ENCODE measurements at regions not wholly inside any gene's neighbourhood (a gene's known extent, or its start where the extent isn't known, plus 50 kb on each side); places are given as distances from the start of the nearest gene placed in this dataset.
A peak's percentile ranks its signal among the peaks of the same experiment; 100 is the strongest.

DNA sequence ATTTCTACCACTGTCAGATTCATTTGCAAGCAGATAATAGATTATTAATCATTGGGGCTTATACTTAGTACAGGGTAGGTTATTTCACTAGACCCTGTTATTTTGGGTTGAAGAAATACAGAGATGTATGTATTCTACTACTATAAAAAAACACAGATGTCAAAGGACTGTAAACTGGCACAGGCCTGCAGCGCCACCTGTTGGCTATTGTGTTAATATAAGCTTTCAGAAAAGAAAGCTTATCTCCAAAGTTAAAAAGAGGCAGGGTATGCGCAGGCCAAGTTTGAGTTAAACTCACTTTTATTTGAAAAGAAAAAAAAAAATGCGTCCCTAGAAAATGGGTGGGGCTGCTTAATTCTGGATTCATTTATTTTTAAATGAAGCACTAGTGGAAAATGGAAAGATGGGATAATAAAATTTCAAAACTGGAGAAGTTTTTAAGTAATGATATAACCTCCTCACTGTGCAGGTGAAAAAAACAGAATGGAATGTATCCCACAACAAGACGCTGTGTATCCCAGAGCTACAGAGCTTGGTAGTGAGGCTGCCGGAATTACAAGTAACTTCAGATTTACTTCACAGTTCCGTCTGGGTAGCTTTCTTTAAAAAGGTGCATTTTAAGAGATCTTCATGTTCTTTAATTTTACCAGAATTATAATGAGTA, 407.2 kb upstream of the TGFBR2 start:
- no peaks in the 10 kb centered on the region for H3K9me2 ChIP-seq (replicated peaks; ENCODE audit: control insufficient read depth, low read length)
- peaks cover 4% of the 10 kb centered on the region; the same call in 1 of the 2 replicates for H3K4me1 ChIP-seq (ENCODE audit: control insufficient read depth, low read length)
- H4K20me1 ChIP-seq (ENCODE audit: control insufficient read depth, insufficient read depth, low read depth, low read length), result no peaks in the 10 kb centered on the region
- no peak overlapping the region for H3K27ac ChIP-seq (ENCODE audit: low read depth, low read length)
- no peaks in the 10 kb centered on the region for H3K79me2 ChIP-seq (ENCODE audit: control insufficient read depth, low read length)
- no peaks in the 10 kb centered on the region for H3K36me3 ChIP-seq (ENCODE audit: control insufficient read depth, low read length)
- TF ChIP-seq EZH2phosphoT487 (IDR thresholded peaks at IDR 0.05; ENCODE audit: borderline replicate concordance, low read length), result no peak
- TF ChIP-seq, protein P1, sequence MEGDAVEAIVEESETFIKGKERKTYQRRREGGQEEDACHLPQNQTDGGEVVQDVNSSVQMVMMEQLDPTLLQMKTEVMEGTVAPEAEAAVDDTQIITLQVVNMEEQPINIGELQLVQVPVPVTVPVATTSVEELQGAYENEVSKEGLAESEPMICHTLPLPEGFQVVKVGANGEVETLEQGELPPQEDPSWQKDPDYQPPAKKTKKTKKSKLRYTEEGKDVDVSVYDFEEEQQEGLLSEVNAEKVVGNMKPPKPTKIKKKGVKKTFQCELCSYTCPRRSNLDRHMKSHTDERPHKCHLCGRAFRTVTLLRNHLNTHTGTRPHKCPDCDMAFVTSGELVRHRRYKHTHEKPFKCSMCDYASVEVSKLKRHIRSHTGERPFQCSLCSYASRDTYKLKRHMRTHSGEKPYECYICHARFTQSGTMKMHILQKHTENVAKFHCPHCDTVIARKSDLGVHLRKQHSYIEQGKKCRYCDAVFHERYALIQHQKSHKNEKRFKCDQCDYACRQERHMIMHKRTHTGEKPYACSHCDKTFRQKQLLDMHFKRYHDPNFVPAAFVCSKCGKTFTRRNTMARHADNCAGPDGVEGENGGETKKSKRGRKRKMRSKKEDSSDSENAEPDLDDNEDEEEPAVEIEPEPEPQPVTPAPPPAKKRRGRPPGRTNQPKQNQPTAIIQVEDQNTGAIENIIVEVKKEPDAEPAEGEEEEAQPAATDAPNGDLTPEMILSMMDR (IDR thresholded peaks at IDR 0.05; ENCODE audit: low read depth, low read length, poor library complexity, severe bottlenecking), result peak; percentile 84
- peaks cover 3% of the 10 kb centered on the region; the same call in 1 of the 2 replicates for H3K27me3 ChIP-seq (ENCODE audit: control insufficient read depth, low read length)
- no peak overlapping the region for H3K4me3 ChIP-seq (ENCODE audit: low read length)
- H3K4me2 ChIP-seq (ENCODE audit: low read length), result no peak overlapping the region
- H3K9me3 ChIP-seq (ENCODE audit: control insufficient read depth, insufficient read depth, low read length), result no peaks in the 10 kb centered on the region
- no peaks in the 10 kb centered on the region for H3F3A ChIP-seq (ENCODE audit: control insufficient read depth, insufficient read depth)

DNA sequence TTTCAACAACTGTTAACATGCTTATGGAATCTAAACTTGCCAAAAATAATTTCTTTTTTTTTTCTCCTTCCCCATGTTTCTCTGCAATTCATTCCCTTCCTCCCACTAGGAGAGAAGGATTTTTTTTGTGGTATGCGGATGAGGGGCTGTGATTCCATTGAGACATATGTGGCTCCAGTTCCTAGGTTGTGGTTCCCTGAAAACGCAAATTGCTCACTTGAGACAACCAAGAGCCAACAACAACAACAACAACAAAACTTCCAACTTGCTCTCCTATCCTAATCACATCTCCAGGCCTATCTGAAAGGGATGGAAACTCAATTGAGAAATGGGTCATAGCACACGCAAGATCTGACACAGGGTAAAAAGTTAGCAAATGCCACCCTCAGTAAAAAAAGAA, 406.5 kb upstream of the TGFBR2 start:
- Histone ChIP-seq H3K79me2 (ENCODE audit: control insufficient read depth, low read length) (no peaks in the 10 kb centered on the region), H3K4me1 (ENCODE audit: control insufficient read depth, low read length) (peaks cover 4% of the 10 kb centered on the region; the same call in 1 of the 2 replicates), H3K27ac (ENCODE audit: low read depth, low read length) (no peak overlapping the region), H3K27me3 (ENCODE audit: control insufficient read depth, low read length) (peaks cover 3% of the 10 kb centered on the region; the same call in 1 of the 2 replicates), H3K4me2 (ENCODE audit: low read length) (no peak overlapping the region), H3K36me3 (ENCODE audit: control insufficient read depth, low read length) (no peaks in the 10 kb centered on the region), H3F3A (ENCODE audit: control insufficient read depth, insufficient read depth) (no peaks in the 10 kb centered on the region), H3K9me2 (replicated peaks; ENCODE audit: control insufficient read depth, low read length) (no peaks in the 10 kb centered on the region), H3K4me3 (ENCODE audit: low read length) (no peak overlapping the region), H4K20me1 (ENCODE audit: control insufficient read depth, insufficient read depth, low read depth, low read length) (no peaks in the 10 kb centered on the region), H3K9me3 (ENCODE audit: control insufficient read depth, insufficient read depth, low read length) (no peaks in the 10 kb centered on the region)
- TF ChIP-seq, protein P1 (IDR thresholded peaks at IDR 0.05; ENCODE audit: low read depth, low read length, poor library complexity, severe bottlenecking), result no peak
- TF ChIP-seq EZH2phosphoT487 (IDR thresholded peaks at IDR 0.05; ENCODE audit: borderline replicate concordance, low read length), result no peak

GRCh38 chr3:30201715-30202114, 404.7 kb upstream of the TGFBR2 start:
- Histone ChIP-seq H3K9me3 (ENCODE audit: control insufficient read depth, insufficient read depth, low read length) (no peaks in the 10 kb centered on the region), H3K36me3 (ENCODE audit: control insufficient read depth, low read length) (no peaks in the 10 kb centered on the region), H3K4me2 (ENCODE audit: low read length) (no peak overlapping the region), H3K27ac (ENCODE audit: low read depth, low read length) (no peak overlapping the region), H4K20me1 (ENCODE audit: control insufficient read depth, insufficient read depth, low read depth, low read length) (no peaks in the 10 kb centered on the region), H3F3A (ENCODE audit: control insufficient read depth, insufficient read depth) (no peaks in the 10 kb centered on the region), H3K4me3 (ENCODE audit: low read length) (no peak overlapping the region), H3K9me2 (replicated peaks; ENCODE audit: control insufficient read depth, low read length) (no peaks in the 10 kb centered on the region), H3K27me3 (ENCODE audit: control insufficient read depth, low read length) (peaks cover 7% of the 10 kb centered on the region), H3K4me1 (ENCODE audit: control insufficient read depth, low read length) (peaks cover 2% of the 10 kb centered on the region; the same call in 1 of the 2 replicates), H3K79me2 (ENCODE audit: control insufficient read depth, low read length) (no peaks in the 10 kb centered on the region)
- TF ChIP-seq, protein P1 (IDR thresholded peaks at IDR 0.05; ENCODE audit: low read depth, low read length, poor library complexity, severe bottlenecking), result no peak
- TF ChIP-seq EZH2phosphoT487 (IDR thresholded peaks at IDR 0.05; ENCODE audit: borderline replicate concordance, low read length), result no peak

Data from DOHH2 (cell line).